Muscle of arm (tissue), 1 donor: ENCODE measurements at regions not wholly inside any gene's neighbourhood (a gene's known extent, or its start where the extent isn't known, plus 50 kb on each side); places are given as distances from the start of the nearest gene placed in this dataset.
A peak's percentile ranks its signal among the peaks of the same experiment; 100 is the strongest.
"Not testable (repeated sequence)": the region's sequence is repeated elsewhere in the genome, so short reads cannot be mapped to it uniquely, and the experiment has no call there.

Experiments used
- DNase-seq: peaks from one replicate; pipeline ENCODE4 v3.0.0-alpha.2; 2013

DNA sequence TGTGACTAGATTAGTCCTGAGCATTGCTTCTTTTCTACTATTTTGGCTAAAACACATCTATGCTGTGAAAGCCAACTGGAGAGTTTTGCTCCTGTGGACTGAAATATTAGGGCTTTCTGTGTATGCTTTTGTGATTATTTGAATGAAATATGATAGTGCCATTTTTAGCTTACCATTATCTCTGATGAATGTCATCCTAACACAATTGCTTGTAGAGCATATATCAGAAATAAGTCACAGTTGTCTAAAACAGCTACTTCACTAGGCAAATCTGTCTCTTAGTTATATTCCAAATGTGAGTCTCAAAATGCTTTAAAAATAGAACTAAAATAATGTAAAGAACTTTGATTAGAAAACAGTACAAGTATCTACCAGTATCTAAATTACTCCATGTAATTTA lies 401.4 kb upstream of the PTCHD4 start:
- DNase-seq = no peak

DNA sequence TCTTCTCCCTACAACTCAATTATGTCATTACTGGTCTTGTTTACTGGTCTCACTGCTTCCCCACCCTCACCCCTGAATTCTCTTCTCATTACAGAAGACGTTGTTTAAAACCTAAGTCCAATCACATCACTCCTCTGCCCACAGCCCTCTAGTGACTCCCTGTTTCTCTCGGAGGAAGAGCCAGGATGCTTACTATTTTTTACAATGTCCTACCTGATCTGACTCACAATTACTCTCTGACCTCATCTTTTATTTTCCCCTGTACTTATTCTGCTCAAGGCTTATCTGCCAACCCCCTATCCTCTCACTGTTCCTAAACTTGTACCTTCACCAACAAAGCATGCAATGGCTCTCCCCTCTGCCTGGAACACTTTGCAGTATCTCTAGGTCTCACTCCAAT lies 400.4 kb upstream of the PTCHD4 start:
- DNase-seq = no peak

- no peak for DNase-seq
Observed at GRCh38 chr6:48505621-48506020, 394.6 kb upstream of the PTCHD4 start.

- not testable (repeated sequence) for DNase-seq
Observed at GRCh38 chr6:48493432-48493831, 382.4 kb upstream of the PTCHD4 start.

- no peak for DNase-seq
Observed at GRCh38 chr6:48490658-48491057, 379.7 kb upstream of the PTCHD4 start.

DNA sequence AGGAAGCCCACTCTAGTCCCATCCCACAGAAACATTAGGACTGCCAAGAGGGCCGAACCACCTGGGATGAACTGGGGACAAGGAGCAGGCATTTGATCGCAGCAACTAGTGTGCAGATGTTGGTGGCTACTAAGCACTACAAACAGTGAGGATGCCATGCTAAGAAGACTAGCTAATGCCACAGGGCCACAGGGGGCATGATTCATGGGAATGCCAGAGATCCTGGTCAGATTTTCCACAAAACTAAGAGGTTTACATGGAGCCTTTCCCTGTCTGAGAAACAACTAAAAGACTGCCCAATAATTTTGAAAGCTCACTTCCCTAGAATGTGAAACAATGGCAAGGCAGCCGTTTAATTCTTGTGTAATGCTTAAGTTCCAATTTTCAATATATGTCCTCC lies 375.9 kb upstream of the PTCHD4 start:
- DNase-seq = no peak

GRCh38 chr6:48486373-48486772 lies 375.4 kb upstream of the PTCHD4 start:
- no peak for DNase-seq

DNA sequence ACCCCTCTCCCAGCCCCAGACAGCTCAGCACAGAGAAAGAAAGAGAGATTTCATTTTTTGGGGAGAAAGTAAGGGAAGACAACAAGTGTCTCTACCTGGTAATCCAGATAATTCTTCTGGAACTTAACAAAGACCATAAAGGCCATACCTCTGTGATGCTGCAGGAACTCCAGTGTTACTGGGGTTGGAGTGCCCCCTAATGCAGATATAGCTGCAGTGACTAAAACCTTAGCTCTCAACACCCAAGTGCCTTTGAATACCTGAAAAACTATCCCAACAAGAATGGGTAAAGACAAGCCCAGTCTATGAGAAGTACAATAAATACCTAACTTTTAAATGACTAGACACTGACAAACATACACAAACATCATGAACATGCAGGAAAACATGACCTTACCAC lies 365.3 kb upstream of the PTCHD4 start:
- DNase-seq = no peak

GRCh38 chr6:48475275-48475674 lies 364.3 kb upstream of the PTCHD4 start:
- no peak for DNase-seq

DNA sequence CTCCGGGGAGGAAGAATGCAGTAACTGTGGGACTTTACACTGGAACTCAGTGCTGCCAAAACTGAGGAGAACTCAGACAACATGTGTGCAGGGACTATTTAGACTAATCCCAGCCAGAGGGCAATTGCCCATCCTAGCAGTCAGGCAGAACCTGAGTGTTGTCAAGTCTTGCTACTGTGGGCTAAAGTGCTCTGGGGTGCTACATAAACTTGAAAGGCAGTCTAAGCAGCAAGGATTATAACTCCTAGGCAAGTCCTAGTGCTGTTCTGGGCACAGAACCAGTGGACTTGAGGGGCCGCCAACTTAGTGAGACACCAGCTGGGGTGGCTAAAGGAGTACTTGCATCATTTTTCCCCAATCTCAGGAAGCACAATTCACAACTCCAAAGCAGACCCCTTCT lies 363.8 kb upstream of the PTCHD4 start:
- DNase-seq = no peak

DNA sequence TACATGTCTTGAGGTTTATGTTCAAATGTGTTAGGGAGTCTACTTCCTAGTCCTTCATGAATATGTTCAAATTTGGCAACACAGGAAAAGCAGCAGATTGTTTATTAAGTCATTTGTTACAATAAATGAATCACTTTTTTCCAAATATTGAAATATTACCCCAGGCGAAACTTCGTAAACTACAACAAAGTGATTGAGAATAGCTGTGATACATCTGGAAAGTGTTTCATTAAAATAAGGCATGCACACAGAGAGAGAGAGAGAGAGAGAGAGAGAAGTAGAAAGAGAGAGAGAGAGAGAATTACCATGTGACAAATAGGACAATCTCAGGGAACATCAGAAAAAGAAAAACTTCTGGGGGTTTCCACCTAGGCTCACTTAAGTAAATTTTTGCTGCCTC lies 363.1 kb upstream of the PTCHD4 start:
- no peak for DNase-seq

DNA sequence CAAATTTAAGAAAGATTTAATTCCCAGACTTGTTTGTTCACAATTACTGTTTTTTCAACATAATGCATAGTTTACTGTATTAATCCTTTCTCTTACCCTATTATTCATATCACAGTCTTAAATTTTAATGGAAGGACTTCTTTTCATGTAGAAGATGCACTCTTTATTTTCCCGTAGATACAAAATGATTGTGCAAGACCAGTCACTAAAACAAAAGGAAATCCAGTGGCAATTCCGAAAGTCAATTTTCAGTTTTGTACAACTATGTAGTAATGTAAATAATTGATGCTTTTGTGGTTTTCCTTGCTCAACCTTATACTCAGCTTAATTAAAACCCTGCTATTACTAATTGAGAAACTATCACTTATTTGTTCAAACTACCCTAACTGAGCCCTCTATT lies 361.5 kb upstream of the PTCHD4 start:
- DNase-seq = no peak

DNA sequence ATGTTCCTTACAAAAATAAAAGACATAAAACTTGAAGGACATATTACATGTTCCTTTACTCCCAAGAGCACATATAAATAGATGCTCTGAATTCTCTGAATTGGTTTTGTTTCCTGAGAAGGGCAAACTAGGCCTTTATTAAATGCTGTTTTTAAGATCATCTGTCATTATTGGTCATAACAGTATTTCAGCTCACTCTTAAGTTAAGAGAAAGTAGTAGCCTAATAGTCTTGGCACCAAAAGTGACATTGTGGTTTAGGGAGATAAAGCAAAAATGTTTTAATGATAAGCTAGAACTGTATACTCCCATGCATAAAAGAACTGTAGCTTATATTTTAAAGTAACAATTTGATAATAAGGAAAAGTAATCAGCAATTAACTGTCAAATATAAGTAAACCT lies 361.1 kb upstream of the PTCHD4 start:
- DNase-seq = no peak

- no peak for DNase-seq
Observed at GRCh38 chr6:48471326-48471725, 360.3 kb upstream of the PTCHD4 start.

GRCh38 chr6:48449002-48449401 lies 338.0 kb upstream of the PTCHD4 start:
- DNase-seq = peak; percentile 2

DNA sequence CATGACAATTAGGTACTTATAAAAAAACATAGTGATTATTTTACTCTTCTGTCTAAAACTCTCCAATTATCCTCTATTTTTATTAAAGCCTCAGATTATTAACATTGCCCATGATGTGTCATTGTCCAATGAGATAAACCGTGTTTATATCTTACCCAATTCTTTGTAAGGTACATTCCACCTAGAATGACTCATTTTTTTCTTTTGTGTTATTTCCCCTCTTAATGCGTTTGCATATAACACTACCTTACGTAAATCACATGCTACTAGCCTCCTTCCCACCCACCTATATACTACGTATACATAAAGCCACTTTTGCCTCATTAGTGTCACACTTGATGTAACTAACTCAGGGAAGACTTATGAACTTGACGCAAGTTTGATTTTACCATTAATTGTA lies 336.3 kb upstream of the PTCHD4 start:
- DNase-seq = no peak

DNA sequence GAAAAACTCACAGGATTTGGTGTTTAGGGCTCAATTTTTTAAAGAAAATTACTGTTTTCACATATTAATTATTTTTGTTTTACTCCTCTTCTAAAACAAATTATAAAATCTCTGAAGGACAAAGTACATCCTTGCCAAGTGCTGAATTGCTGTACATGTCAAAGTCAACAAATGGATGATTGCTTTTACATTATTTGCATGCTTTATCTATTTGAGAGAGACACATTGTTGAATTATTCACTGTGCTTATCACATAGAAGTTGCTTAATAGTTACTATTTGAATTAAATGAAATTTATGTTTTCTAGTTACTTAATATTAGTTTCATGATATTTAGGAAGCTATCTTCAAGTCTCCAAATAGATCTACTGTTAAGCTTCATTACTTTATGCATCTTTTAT lies 318.6 kb upstream of the PTCHD4 start:
- no peak for DNase-seq

GRCh38 chr6:48429021-48429420 lies 318.0 kb upstream of the PTCHD4 start:
- no peak for DNase-seq

DNA sequence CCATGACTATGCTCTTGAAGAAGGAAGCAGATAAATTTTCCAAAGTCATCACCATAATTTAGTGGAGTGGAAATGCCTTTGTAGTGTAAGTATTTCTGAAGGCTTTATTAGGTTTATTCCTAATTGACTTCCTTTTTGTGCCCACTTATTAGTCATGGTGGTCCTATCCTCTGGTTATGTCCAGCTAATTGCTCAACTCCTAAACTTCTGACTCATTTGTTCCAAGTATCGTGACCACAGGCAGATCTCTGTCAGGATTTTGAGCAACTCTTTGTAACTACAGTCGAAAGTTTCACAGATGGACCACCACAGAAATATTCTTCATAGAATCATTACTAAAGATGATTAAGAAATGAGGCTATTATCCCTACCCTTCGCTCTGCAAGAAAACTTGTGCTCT lies 315.6 kb upstream of the PTCHD4 start:
- no peak for DNase-seq

DNA sequence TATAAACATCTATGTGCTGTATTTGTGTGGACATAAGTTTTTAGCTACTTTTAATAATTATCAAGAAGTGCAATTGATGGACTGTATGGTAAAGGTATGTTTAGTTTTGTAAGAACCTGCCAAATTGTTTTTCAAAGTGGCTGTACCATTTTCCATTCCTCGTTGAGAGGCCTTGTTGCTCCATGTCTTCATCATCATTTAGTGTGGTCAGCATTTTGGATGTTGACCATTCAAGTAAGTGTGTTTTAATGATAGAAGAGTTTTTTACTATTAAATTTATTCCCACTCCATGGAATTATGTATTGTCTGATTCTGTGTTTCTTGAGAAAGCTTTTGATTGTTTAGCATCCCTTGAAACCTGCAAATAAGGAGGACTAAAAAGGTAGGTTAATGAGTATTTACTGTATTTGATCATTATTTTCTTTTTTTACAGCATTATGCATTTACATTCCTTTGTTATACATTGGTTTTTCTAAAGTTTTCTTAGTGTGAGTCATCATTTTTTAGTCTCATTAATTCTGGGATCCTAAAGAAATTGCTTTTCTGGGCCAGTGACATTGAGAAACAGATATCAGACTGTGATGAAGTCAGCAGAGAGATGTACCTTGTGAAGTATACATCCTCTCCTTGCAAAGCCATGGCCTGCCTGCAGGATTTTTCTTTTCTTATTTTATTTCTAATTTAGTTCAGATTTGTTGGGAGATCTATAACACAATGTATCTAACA lies 312.8 kb upstream of the PTCHD4 start:
- no peak for DNase-seq

DNA sequence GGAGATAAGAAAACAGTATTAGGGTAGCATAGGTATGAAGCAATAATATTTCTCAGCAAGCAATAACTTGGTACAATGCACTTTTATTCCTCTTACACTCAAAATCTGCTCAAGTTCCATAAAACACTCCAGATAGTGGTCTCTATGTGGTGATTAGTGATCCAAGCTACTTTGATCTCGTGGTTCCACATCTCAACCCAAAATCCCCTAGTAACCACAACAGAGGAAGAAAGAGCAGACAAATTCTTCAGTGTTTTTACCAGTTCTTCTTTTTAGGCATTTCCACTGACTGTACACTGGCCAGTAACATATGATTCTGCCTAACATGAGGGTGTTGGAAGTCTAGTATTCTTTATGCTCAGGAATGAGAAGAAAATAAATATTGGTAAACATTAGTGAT lies 309.0 kb upstream of the PTCHD4 start:
- no peak for DNase-seq

DNA sequence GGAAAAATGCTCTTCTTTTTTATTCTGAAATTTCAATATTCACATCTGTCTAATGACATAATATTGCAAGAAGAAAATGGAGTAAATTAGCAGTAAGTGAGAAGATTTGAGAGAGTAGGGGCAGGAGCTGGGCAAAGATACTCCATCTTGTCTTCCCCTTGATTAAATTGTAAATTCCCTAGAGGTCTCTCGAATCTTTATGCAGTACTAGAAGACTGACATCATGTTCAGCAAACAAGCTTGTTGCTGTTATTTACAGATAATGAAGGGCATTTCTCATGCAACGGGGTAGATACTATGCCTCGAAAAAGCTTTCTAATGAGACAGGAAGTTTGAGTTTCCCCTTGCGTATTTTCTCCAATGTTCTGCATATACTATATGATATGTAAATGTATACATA lies 306.9 kb upstream of the PTCHD4 start:
- no peak for DNase-seq

GRCh38 chr6:48412656-48413055 lies 301.7 kb upstream of the PTCHD4 start:
- no peak for DNase-seq

GRCh38 chr6:48404927-48405326 lies 293.9 kb upstream of the PTCHD4 start:
- DNase-seq = no peak

GRCh38 chr6:48403587-48403986 lies 292.6 kb upstream of the PTCHD4 start:
- DNase-seq = no peak
